EH (cell line): ENCODE measurements at regions not wholly inside any gene's neighbourhood (a gene's known extent, or its start where the extent isn't known, plus 50 kb on each side); places are given as distances from the start of the nearest gene placed in this dataset.
"Not testable (repeated sequence)": the region's sequence is repeated elsewhere in the genome, so short reads cannot be mapped to it uniquely, and the experiment has no call there.

Experiments used
- DNase-seq: peaks from one replicate; pipeline ENCODE4 v3.0.0-alpha.2; 2015; ENCODE audit warnings: low read depth

- DNase-seq, result not testable (repeated sequence)
These were observed 2730.6 kb downstream of the RPIA start for GRCh38 chr2:91422102-91422501.

GRCh38 chr2:91427148-91427547 is 2735.7 kb downstream of the RPIA start:
- not testable (repeated sequence) for DNase-seq

- DNase-seq, result not testable (repeated sequence)
These were observed 2750.4 kb downstream of the RPIA start for GRCh38 chr2:91441932-91442245.

GRCh38 chr2:91442246-91442905 is 2750.9 kb downstream of the RPIA start:
- DNase-seq, result no peak

- not testable (repeated sequence) for DNase-seq
These were observed 2751.6 kb downstream of the RPIA start for GRCh38 chr2:91442906-91443729.

GRCh38 chr2:91443730-91444115 is 2752.2 kb downstream of the RPIA start:
- DNase-seq, result not testable (repeated sequence)

- DNase-seq, result not testable (repeated sequence)
These were observed 2754.2 kb downstream of the RPIA start for GRCh38 chr2:91445705-91446104.

- not testable (repeated sequence) for DNase-seq
These were observed 2755.0 kb downstream of the RPIA start for GRCh38 chr2:91446489-91446888.

GRCh38 chr2:91446915-91447314 is 2755.4 kb downstream of the RPIA start:
- not testable (repeated sequence) for DNase-seq

- not testable (repeated sequence) for DNase-seq
These were observed 2756.0 kb downstream of the RPIA start for GRCh38 chr2:91447508-91447907.

- DNase-seq, result not testable (repeated sequence)
These were observed 2770.8 kb downstream of the RPIA start for GRCh38 chr2:91462292-91462691.

- not testable (repeated sequence) for DNase-seq
These were observed 2771.5 kb downstream of the RPIA start for GRCh38 chr2:91463007-91463406.

- not testable (repeated sequence) for DNase-seq
These were observed 2775.4 kb downstream of the RPIA start for GRCh38 chr2:91466780-91467363.

- DNase-seq, result not testable (repeated sequence)
These were observed 2784.9 kb downstream of the RPIA start for GRCh38 chr2:91476244-91476935.

- not testable (repeated sequence) for DNase-seq
These were observed 2785.4 kb downstream of the RPIA start for GRCh38 chr2:91476936-91477246.

GRCh38 chr2:91477291-91477690 is 2785.8 kb downstream of the RPIA start:
- DNase-seq, result not testable (repeated sequence)

- peak; percentile 11 for DNase-seq
These were observed 2786.5 kb downstream of the RPIA start for GRCh38 chr2:91477731-91478672.

GRCh38 chr2:91478851-91479718 is 2787.6 kb downstream of the RPIA start:
- DNase-seq, result not testable (repeated sequence)

GRCh38 chr2:91485226-91485625 is 2793.8 kb downstream of the RPIA start:
- not testable (repeated sequence) for DNase-seq
